ENCODE measurements at regions not wholly inside any gene's neighbourhood (a gene's known extent, or its start where the extent isn't known, plus 50 kb on each side); places are given as distances from the start of the nearest gene placed in this dataset.
"Not testable (repeated sequence)": the region's sequence is repeated elsewhere in the genome, so short reads cannot be mapped to it uniquely, and the experiment has no call there.

DNA sequence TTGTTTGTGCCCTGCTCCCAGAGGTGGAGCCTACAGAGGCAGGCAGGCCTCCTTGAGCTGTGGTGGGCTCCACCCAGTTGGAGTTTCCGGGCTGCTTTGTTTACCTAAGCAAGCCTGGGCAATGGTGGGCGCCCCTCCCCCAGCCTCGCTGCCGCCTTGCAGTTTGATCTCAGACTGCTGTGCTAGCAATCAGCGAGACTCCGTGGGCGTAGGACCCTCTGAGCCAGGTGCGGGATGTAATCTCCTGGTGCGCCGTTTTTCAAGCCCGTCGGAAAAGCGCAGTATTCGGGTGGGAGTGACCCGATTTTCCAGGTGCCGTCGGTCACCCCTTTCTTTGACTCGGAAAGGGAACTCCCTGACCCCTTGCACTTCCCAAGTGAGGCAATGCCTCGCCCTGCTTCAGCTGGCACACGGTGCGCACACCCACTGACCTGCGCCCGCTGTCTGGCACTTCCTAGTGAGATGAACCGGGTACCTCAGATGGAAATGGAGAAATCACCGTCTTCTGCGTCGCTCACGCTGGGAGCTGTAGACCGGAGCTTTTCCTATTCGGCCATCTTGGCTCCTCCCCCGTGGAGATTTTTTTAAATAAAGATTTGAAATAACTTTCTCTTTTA, 189.2 kb upstream of the WSB1 start:
- TF ChIP-seq POLR2A, TAF1, POLR2AphosphoS5, SPI1 (IDR thresholded peaks at IDR 0.05; ENCODE audit: low read depth, low read length): not testable (repeated sequence)

All from GM12891 (cell line).